Hepatocyte (in vitro differentiated cells): ENCODE measurements at regions not wholly inside any gene's neighbourhood (a gene's known extent, or its start where the extent isn't known, plus 50 kb on each side); places are given as distances from the start of the nearest gene placed in this dataset.
A peak's percentile ranks its signal among the peaks of the same experiment; 100 is the strongest.

Experiments used
- DNase-seq: peaks from one replicate; pipeline ENCODE4 v3.0.0-alpha.2; 2016; ENCODE audit warnings: low spot score
- H2AFZ ChIP-seq: fragments of 200-600 bp; sonication (generic); 2 replicates; pipeline ENCODE4 v1.6.0; 2016; ENCODE audit warnings: antibody characterized with exemption, mild to moderate bottlenecking
- H3K27ac ChIP-seq: fragments of 200-600 bp; sonication (generic); 2 replicates; pipeline ENCODE4 v1.5.1; 2016; ENCODE audit warnings: mild to moderate bottlenecking
- H3K27me3 ChIP-seq: fragments of 200-600 bp; sonication (generic); 2 replicates; pipeline ENCODE4 v1.6.1; 2016
- H3K36me3 ChIP-seq: fragments of 200-600 bp; sonication (generic); replicated peaks from 2 replicates; pipeline ENCODE4 v1.5.1; 2016; ENCODE audit warnings: low read depth; ENCODE audit not compliant: insufficient read depth
- H3K4me1 ChIP-seq: fragments of 200-600 bp; sonication (generic); 2 replicates; pipeline ENCODE4 v1.5.1; 2016; ENCODE audit warnings: mild to moderate bottlenecking, moderate library complexity; ENCODE audit not compliant: insufficient read depth
- H3K4me2 ChIP-seq: fragments of 200-600 bp; sonication (generic); 2 replicates; pipeline ENCODE4 v1.6.0; 2016
- H3K4me3 ChIP-seq: fragments of 200-600 bp; sonication (generic); 2 replicates; pipeline ENCODE4 v1.5.1; 2016; ENCODE audit warnings: mild to moderate bottlenecking
- H3K79me2 ChIP-seq: fragments of 200-600 bp; sonication (generic); 2 replicates; pipeline ENCODE4 v1.6.0; 2017; ENCODE audit warnings: mild to moderate bottlenecking
- H3K9me2 ChIP-seq: fragments of 200-600 bp; sonication (generic); replicated peaks from 2 replicates; pipeline ENCODE4 v1.6.0; 2017; ENCODE audit warnings: mild to moderate bottlenecking; ENCODE audit not compliant: insufficient read depth
- H3K9me3 ChIP-seq: fragments of 200-600 bp; sonication (generic); 2 replicates; pipeline ENCODE4 v1.5.1; 2016; ENCODE audit warnings: low read depth, mild to moderate bottlenecking
- H4K20me1 ChIP-seq: fragments of 200-600 bp; sonication (generic); 2 replicates; pipeline ENCODE4 v1.6.0; 2016; ENCODE audit warnings: mild to moderate bottlenecking; ENCODE audit not compliant: insufficient read depth, poor library complexity, severe bottlenecking
- EZH2 ChIP-seq: fragments of 200-600 bp; sonication (generic); IDR thresholded peaks from 2 replicates; pipeline ENCODE4 v1.6.1; 2016; ENCODE audit warnings: antibody characterized with exemption, mild to moderate bottlenecking, borderline replicate concordance
- EZH2phosphoT487 ChIP-seq: fragments of 200-600 bp; sonication (generic); IDR thresholded peaks from one replicate; pipeline ENCODE4 v1.6.1; 2018; ENCODE audit warnings: antibody characterized with exemption, mild to moderate bottlenecking, low read depth, moderate library complexity; ENCODE audit not compliant: unreplicated experiment, severe bottlenecking
- WGBS: methylation state at CpG from one replicate; pipeline ENCODE4 v1.1.6; 2016; ENCODE audit warnings: low lambda C conversion rate; ENCODE audit errors: missing lambda C conversion rate; 5-methylcytosine and 5-hydroxymethylcytosine counted together
- TF ChIP-seq, protein P1 (sequence below): fragments of 200-600 bp; sonication (generic); IDR thresholded peaks from 2 replicates; pipeline ENCODE4 v1.5.1; 2016; ENCODE audit warnings: antibody characterized with exemption, mild to moderate bottlenecking; ENCODE audit not compliant: poor library complexity

- Histone ChIP-seq H3K4me3 (no peak overlapping the region), H3K27me3 (no peaks in the 10 kb centered on the region), H3K9me3 (no peaks in the 10 kb centered on the region), H3K4me2 (no peak overlapping the region), H3K27ac (no peak overlapping the region), H3K4me1 (no peaks in the 10 kb centered on the region), H3K79me2 (no peaks in the 10 kb centered on the region), H3K9me2 (no peaks in the 10 kb centered on the region), H2AFZ (peak overlapping the region; percentile 3), H4K20me1 (no peaks in the 10 kb centered on the region), H3K36me3 (no peaks in the 10 kb centered on the region)
- no peak for TF ChIP-seq EZH2phosphoT487
- TF ChIP-seq, protein P1, sequence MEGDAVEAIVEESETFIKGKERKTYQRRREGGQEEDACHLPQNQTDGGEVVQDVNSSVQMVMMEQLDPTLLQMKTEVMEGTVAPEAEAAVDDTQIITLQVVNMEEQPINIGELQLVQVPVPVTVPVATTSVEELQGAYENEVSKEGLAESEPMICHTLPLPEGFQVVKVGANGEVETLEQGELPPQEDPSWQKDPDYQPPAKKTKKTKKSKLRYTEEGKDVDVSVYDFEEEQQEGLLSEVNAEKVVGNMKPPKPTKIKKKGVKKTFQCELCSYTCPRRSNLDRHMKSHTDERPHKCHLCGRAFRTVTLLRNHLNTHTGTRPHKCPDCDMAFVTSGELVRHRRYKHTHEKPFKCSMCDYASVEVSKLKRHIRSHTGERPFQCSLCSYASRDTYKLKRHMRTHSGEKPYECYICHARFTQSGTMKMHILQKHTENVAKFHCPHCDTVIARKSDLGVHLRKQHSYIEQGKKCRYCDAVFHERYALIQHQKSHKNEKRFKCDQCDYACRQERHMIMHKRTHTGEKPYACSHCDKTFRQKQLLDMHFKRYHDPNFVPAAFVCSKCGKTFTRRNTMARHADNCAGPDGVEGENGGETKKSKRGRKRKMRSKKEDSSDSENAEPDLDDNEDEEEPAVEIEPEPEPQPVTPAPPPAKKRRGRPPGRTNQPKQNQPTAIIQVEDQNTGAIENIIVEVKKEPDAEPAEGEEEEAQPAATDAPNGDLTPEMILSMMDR, result no peak
- TF ChIP-seq EZH2, result no peak
- DNase-seq, result no peak
- WGBS, result 81% methylated on average over 7 of the region's 8 CpGs
These were observed 155.7 kb downstream of the ADSS2 start for GRCh38 chr1:244296003-244296402.

DNA sequence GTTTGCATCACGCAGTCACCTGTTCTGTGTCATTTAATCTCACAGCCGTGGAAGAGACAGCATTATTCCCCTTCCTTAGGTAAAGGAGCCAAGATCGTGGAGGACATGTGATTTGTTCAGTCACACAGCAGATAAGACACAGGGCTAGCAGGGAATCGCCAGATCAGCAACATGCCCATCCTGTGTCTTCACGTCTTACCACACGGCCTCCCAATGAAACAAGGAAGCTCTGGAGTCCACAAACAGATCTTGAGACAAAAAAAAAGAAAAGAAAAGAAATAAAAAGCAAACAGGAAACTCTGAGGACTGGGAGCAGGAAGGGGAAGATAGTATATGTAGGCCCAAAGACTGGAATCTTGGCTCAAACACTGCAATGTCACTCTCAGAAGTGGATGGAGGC is 155.3 kb downstream of the ADSS2 start:
- Histone ChIP-seq H3K79me2 (no peaks in the 10 kb centered on the region), H3K9me3 (no peaks in the 10 kb centered on the region), H3K9me2 (no peaks in the 10 kb centered on the region), H3K27ac (peak overlapping the region; percentile 32), H3K36me3 (no peaks in the 10 kb centered on the region), H3K4me2 (no peak overlapping the region), H3K4me3 (no peak overlapping the region), H2AFZ (peak overlapping the region; percentile 3), H3K27me3 (no peaks in the 10 kb centered on the region), H4K20me1 (no peaks in the 10 kb centered on the region), H3K4me1 (no peaks in the 10 kb centered on the region)
- WGBS, result 57% methylated on average over 6 of the region's 6 CpGs
- no peak for DNase-seq
- TF ChIP-seq, protein P1, result no peak
- no peak for TF ChIP-seq EZH2
- no peak for TF ChIP-seq EZH2phosphoT487

- no peak for DNase-seq
These were observed 154.6 kb downstream of the ADSS2 start for GRCh38 chr1:244297087-244297486.

More at GRCh38 chr1:244297087-244297486, 154.6 kb downstream of the ADSS2 start:
- Histone ChIP-seq H3K79me2 (no peaks in the 10 kb centered on the region), H3K9me3 (no peaks in the 10 kb centered on the region), H3K4me2 (no peak overlapping the region), H3K27ac (no peak overlapping the region), H3K4me1 (peaks cover 3% of the 10 kb centered on the region), H2AFZ (no peak overlapping the region), H4K20me1 (no peaks in the 10 kb centered on the region), H3K4me3 (no peak overlapping the region), H3K9me2 (no peaks in the 10 kb centered on the region), H3K27me3 (no peaks in the 10 kb centered on the region), H3K36me3 (no peaks in the 10 kb centered on the region)
- WGBS, result 93% methylated on average over 3 of the region's 3 CpGs
- TF ChIP-seq, protein P1, result no peak
- TF ChIP-seq EZH2, result no peak
- TF ChIP-seq EZH2phosphoT487, result no peak
